SK-N-SH treated with all-trans-retinoic acid at 6 μM for 48 hours (cell line): ENCODE measurements at regions not wholly inside any gene's neighbourhood (a gene's known extent, or its start where the extent isn't known, plus 50 kb on each side); places are given as distances from the start of the nearest gene placed in this dataset.

Experiments
- ARNTL ChIP-seq: fragments of 450-650 bp; formaldehyde crosslinking; IDR thresholded peaks from 2 replicates; pipeline ENCODE4 v1.5.0; 2020; ENCODE audit warnings: low read depth, mild to moderate bottlenecking, moderate library complexity, borderline replicate concordance
- ESRRG ChIP-seq: fragments of 250-450 bp; sonication (Bioruptor Pico); IDR thresholded peaks from 2 replicates; pipeline ENCODE4 v1.6.1; 2021; ENCODE audit warnings: mild to moderate bottlenecking
- PATZ1 ChIP-seq: fragments of 250-450 bp; sonication (Bioruptor Pico); IDR thresholded peaks from 2 replicates; pipeline ENCODE4 v1.8.0; 2020; ENCODE audit warnings: mild to moderate bottlenecking, moderate library complexity, borderline replicate concordance
- POU6F1 ChIP-seq: fragments of 250-450 bp; sonication (Bioruptor Pico); IDR thresholded peaks from 2 replicates; pipeline ENCODE4 v1.8.0; 2021; ENCODE audit warnings: low read depth, mild to moderate bottlenecking, moderate library complexity, borderline replicate concordance
- RARB ChIP-seq: fragments of 250-450 bp; sonication (Bioruptor Pico); IDR thresholded peaks from 2 replicates; pipeline ENCODE4 v1.8.0; 2021; ENCODE audit warnings: mild to moderate bottlenecking, moderate library complexity
- ZFP3 ChIP-seq: fragments of 250-450 bp; sonication (Bioruptor Pico); IDR thresholded peaks from 2 replicates; pipeline ENCODE4 v1.5.0; 2020; ENCODE audit warnings: mild to moderate bottlenecking, moderate library complexity

- no peak for TF ChIP-seq POU6F1
- no peak for TF ChIP-seq PATZ1
- no peak for TF ChIP-seq ZFP3
- no peak for TF ChIP-seq ARNTL (CRISPR knock-in tag)
- TF ChIP-seq ESRRG (CRISPR knock-in tag), result no peak
- no peak for TF ChIP-seq RARB
These were observed 65.1 kb downstream of the PTGR3 start for GRCh38 chr18:75143851-75144250.
